Gastroesophageal sphincter (tissue), 4 donors: ENCODE measurements at regions not wholly inside any gene's neighbourhood (a gene's known extent, or its start where the extent isn't known, plus 50 kb on each side); places are given as distances from the start of the nearest gene placed in this dataset.

Experiments used
- ATAC-seq: fragments of 150-250 bp; one replicate; pipeline ENCODE4 v1.9.1; 2016; ENCODE audit warnings: mild to moderate bottlenecking, moderate library complexity
- H3K27ac ChIP-seq, 4 donors: fragments of 200-600 bp; sonication (generic) in 3 of 4; 1 replicate in 3 of 4; 2 replicates in 1 of 4; pipeline ENCODE4 v1.5.1; 2016 to 2019
- H3K27me3 ChIP-seq: fragments of 200-600 bp; sonication (generic); one replicate; pipeline ENCODE4 v1.5.1; 2019
- H3K36me3 ChIP-seq, 2 donors: fragments of 200-600 bp; sonication (generic); one replicate each; pipeline ENCODE4 v1.5.1; 2019; ENCODE audit warnings: control low read depth in 1 of 2
- H3K4me1 ChIP-seq, 3 donors: fragments of 200-600 bp; sonication (generic); 1 replicate in 2 of 3; 2 replicates in 1 of 3; pipeline ENCODE4 v1.5.1; 2016 to 2019; ENCODE audit warnings: control low read depth in 2 of 3
- H3K4me3 ChIP-seq, 2 donors: fragments of 200-600 bp; sonication (generic); one replicate each; pipeline ENCODE4 v1.5.1; 2019; ENCODE audit warnings: mild to moderate bottlenecking in 1 of 2, moderate library complexity in 1 of 2
- H3K9me3 ChIP-seq, 3 donors: fragments of 200-600 bp; sonication (generic); one replicate each; pipeline ENCODE4 v1.5.1; 2017 to 2019; ENCODE audit warnings: control low read depth in 2 of 3
- EP300 ChIP-seq: sonication (generic); formaldehyde crosslinking; IDR thresholded peaks from one replicate; pipeline ENCODE4 v1.6.1; 2017; ENCODE audit warnings: antibody characterized with exemption, mild to moderate bottlenecking
- POLR2A ChIP-seq, 2 donors: fragments of 450-650 bp; IDR thresholded peaks; one replicate each; pipeline ENCODE4 v1.6.1; 2017; ENCODE audit warnings: antibody characterized with exemption in 2 of 2, mild to moderate bottlenecking in 2 of 2, moderate library complexity in 1 of 2
- POLR2AphosphoS5 ChIP-seq: sonication (generic); formaldehyde crosslinking; IDR thresholded peaks from one replicate; pipeline ENCODE4 v1.6.1; 2017; ENCODE audit warnings: antibody characterized with exemption
- WGBS, 2 donors: methylation state at CpG; one replicate each; pipeline ENCODE4 v1.1.5; 2018; ENCODE audit warnings: low coverage in 1 of 2; 5-methylcytosine and 5-hydroxymethylcytosine counted together
- TF ChIP-seq, protein P1 (sequence below), 4 experiments: fragments of 200-600 bp in 2 of 4; fragments of 450-650 bp in 2 of 4; sonication (generic) in 1 of 4; IDR thresholded peaks; one replicate each; pipeline ENCODE4 v1.5.1; 2017 to 2019; ENCODE audit warnings: antibody characterized with exemption in 4 of 4, mild to moderate bottlenecking in 2 of 4, moderate library complexity in 2 of 4

GRCh38 chr20:12777016-12777415 is 231.8 kb upstream of the SPTLC3 start:
- H3K27ac ChIP-seq, result no peak overlapping the region
- WGBS, 2 donors, result 92 to 95% methylated on average over 4 to 5 of the region's 5 CpGs
- no peaks in the 10 kb centered on the region for H3K27me3 ChIP-seq
- TF ChIP-seq POLR2A (IDR thresholded peaks at IDR 0.05) (no peak), EP300 (no peak), POLR2AphosphoS5 (no peak)
- TF ChIP-seq, protein P1, sequence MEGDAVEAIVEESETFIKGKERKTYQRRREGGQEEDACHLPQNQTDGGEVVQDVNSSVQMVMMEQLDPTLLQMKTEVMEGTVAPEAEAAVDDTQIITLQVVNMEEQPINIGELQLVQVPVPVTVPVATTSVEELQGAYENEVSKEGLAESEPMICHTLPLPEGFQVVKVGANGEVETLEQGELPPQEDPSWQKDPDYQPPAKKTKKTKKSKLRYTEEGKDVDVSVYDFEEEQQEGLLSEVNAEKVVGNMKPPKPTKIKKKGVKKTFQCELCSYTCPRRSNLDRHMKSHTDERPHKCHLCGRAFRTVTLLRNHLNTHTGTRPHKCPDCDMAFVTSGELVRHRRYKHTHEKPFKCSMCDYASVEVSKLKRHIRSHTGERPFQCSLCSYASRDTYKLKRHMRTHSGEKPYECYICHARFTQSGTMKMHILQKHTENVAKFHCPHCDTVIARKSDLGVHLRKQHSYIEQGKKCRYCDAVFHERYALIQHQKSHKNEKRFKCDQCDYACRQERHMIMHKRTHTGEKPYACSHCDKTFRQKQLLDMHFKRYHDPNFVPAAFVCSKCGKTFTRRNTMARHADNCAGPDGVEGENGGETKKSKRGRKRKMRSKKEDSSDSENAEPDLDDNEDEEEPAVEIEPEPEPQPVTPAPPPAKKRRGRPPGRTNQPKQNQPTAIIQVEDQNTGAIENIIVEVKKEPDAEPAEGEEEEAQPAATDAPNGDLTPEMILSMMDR (IDR thresholded peaks at IDR 0.05), result no peak
- H3K9me3 ChIP-seq, result no peaks in the 10 kb centered on the region
- no peak for ATAC-seq
- no peak overlapping the region for H3K4me3 ChIP-seq
- no peaks in the 10 kb centered on the region for H3K36me3 ChIP-seq
- no peaks in the 10 kb centered on the region for H3K4me1 ChIP-seq

GRCh38 chr20:12786276-12786675 is 222.5 kb upstream of the SPTLC3 start:
- ATAC-seq, result no peak
- Histone ChIP-seq H3K27ac (no peak overlapping the region), H3K4me1 (no peaks in the 10 kb centered on the region), H3K4me3 (no peak overlapping the region), H3K27me3 (no peaks in the 10 kb centered on the region), H3K9me3 (no peaks in the 10 kb centered on the region), H3K36me3 (no peaks in the 10 kb centered on the region)
- no peak for TF ChIP-seq POLR2AphosphoS5
- TF ChIP-seq, protein P1 (IDR thresholded peaks at IDR 0.05), result no peak
- no peak for TF ChIP-seq POLR2A (IDR thresholded peaks at IDR 0.05)
- WGBS, 2 donors, result 67 to 82% methylated on average over 5 of the region's 5 CpGs

DNA sequence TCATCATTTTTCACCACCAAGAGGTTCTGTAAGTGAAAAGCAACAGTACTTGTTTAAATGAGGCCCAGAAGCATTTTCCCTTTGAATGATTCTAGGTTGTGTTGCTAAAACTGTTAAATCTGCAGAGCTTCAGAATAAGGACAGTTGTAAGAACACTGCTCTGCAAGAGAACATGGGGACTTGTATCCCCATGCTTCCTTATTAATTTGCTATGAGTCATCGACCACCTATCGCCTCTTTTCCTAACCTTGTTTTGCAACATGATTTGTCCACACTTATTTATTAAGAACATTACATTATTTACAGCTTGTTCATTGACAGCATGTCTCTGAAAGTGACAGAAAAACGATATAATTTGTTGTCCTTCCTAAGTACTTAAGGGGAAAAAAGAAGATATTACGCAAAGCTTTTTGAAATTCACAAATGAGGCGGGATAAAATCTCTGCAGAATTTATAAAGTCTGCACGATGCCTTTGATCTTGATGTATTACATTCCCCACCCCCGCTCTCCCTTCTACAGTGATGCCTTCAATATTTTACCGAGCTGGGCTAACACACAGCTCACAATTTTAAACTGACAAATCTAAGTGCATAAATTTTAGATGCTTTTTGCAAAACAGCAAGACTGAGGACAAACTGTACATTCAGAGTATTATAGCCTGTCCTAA is 220.0 kb upstream of the SPTLC3 start:
- Histone ChIP-seq H3K4me1 (no peaks in the 10 kb centered on the region), H3K4me3 (no peak overlapping the region), H3K9me3 (no peaks in the 10 kb centered on the region), H3K27ac (no peak overlapping the region), H3K27me3 (no peaks in the 10 kb centered on the region), H3K36me3 (no peaks in the 10 kb centered on the region)
- no peak for ATAC-seq
- 64 to 72% methylated on average over 8 of the region's 8 CpGs for WGBS, 2 donors
- TF ChIP-seq POLR2AphosphoS5, result no peak
- no peak for TF ChIP-seq EP300
- TF ChIP-seq, protein P1 (IDR thresholded peaks at IDR 0.05), result no peak
- no peak for TF ChIP-seq POLR2A (IDR thresholded peaks at IDR 0.05)

DNA sequence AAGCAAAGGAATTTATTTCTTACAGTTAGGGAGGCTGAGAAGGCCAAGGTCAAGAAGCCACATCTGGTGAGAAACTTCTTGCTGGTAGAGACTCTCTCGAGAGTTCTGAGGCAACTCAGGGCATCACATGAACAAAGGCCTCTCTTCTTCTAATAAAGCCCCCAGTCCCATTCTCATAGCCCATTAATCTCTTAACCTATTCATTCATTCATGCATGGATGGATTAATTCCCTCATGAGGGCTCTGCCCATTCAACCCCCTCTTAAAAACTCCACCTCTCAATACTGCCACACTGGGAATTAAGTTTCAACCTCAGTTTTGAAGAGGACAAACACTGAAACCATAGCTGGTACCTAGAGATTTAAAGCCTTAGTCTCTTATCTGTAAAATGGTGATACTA is 217.9 kb upstream of the SPTLC3 start:
- WGBS, 2 donors, result 50 to 70% methylated on average over 1 of the region's 1 CpG
- TF ChIP-seq EP300, result no peak
- TF ChIP-seq POLR2AphosphoS5, result no peak
- TF ChIP-seq POLR2A (IDR thresholded peaks at IDR 0.05), result no peak
- TF ChIP-seq, protein P1 (IDR thresholded peaks at IDR 0.05), result no peak
- no peak for ATAC-seq

DNA sequence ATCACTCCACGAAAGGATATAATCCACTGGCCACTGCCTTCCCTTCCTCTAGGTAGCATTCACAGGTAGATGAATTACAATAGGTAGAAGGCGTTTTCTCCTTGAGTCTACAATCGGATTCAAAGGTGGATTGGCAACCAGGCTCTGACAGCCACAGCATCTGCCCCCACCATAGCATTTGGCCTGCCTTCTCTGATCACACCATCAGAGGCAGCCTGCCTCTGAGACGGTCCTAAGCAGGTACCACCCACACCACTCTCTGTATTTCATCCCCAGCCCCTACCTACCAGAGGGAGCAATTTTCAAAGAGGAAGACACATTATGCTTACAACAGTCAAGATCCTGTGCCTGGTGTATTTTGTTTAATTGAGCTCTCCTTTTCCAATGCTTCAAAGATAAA is 210.5 kb upstream of the SPTLC3 start:
- H3K9me3 ChIP-seq, result no peaks in the 10 kb centered on the region
- H3K27ac ChIP-seq, result no peak overlapping the region
- no peaks in the 10 kb centered on the region for H3K4me1 ChIP-seq
- no peak for ATAC-seq
- no peaks in the 10 kb centered on the region for H3K27me3 ChIP-seq
- H3K36me3 ChIP-seq, result no peaks in the 10 kb centered on the region
- WGBS, 2 donors, result 43 to 46% methylated on average over 2 to 3 of the region's 4 CpGs
- TF ChIP-seq, protein P1 (IDR thresholded peaks at IDR 0.05), result no peak
- TF ChIP-seq POLR2A (IDR thresholded peaks at IDR 0.05), result no peak
- no peak for TF ChIP-seq POLR2AphosphoS5
- TF ChIP-seq EP300, result no peak
- H3K4me3 ChIP-seq, result no peak overlapping the region

More for the DNA sequence above, 217.9 kb upstream of the SPTLC3 start:
- Histone ChIP-seq H3K36me3 (no peaks in the 10 kb centered on the region), H3K4me1 (no peaks in the 10 kb centered on the region), H3K27me3 (no peaks in the 10 kb centered on the region), H3K9me3 (no peaks in the 10 kb centered on the region), H3K4me3 (no peak overlapping the region), H3K27ac (no peak overlapping the region)
